H9 (cell line): ENCODE measurements at regions not wholly inside any gene's neighbourhood (a gene's known extent, or its start where the extent isn't known, plus 50 kb on each side); places are given as distances from the start of the nearest gene placed in this dataset.

ENCODE experiments used
- DNase-seq: peaks from one replicate; pipeline ENCODE4 v3.0.0-alpha.2; 2017
- H2AFZ ChIP-seq: one replicate; pipeline ENCODE4 v1.6.1; 2013; ENCODE audit warnings: mild to moderate bottlenecking, low read length, control low read depth, moderate library complexity
- H2AK5ac ChIP-seq: 2 replicates; pipeline ENCODE4 v1.6.1; 2013; ENCODE audit warnings: low read length, control low read depth, mixed read lengths; ENCODE audit not compliant: insufficient read length
- H2BK120ac ChIP-seq: one replicate; pipeline ENCODE4 v1.6.1; 2013; ENCODE audit warnings: low read depth, mild to moderate bottlenecking, low read length, control low read depth, inconsistent platforms; ENCODE audit not compliant: poor library complexity, severe bottlenecking
- H2BK12ac ChIP-seq: 2 replicates; pipeline ENCODE4 v1.6.1; 2013; ENCODE audit warnings: low read length, control low read depth, mixed read lengths, low read depth; ENCODE audit not compliant: insufficient read length
- H2BK15ac ChIP-seq: 2 replicates; pipeline ENCODE4 v1.6.1; 2013; ENCODE audit warnings: low read depth, low read length, control low read depth
- H2BK20ac ChIP-seq: one replicate; pipeline ENCODE4 v1.6.1; 2013; ENCODE audit warnings: low read depth, mild to moderate bottlenecking, low read length, control low read depth, inconsistent platforms; ENCODE audit not compliant: poor library complexity, severe bottlenecking
- H2BK5ac ChIP-seq: 2 replicates; pipeline ENCODE4 v1.6.1; 2013; ENCODE audit warnings: low read length, control low read depth, mixed read lengths; ENCODE audit not compliant: insufficient read length
- H3K14ac ChIP-seq: 2 replicates; pipeline ENCODE4 v1.6.1; 2013; ENCODE audit warnings: low read length, control low read depth; ENCODE audit not compliant: insufficient read depth
- H3K18ac ChIP-seq: 2 replicates; pipeline ENCODE4 v1.6.1; 2013; ENCODE audit warnings: low read depth, mild to moderate bottlenecking, mixed read lengths, low read length, control low read depth; ENCODE audit not compliant: insufficient read length
- H3K23ac ChIP-seq: 2 replicates; pipeline ENCODE4 v1.6.1; 2013; ENCODE audit warnings: low read length, control low read depth, mixed read lengths, low read depth; ENCODE audit not compliant: insufficient read length
- H3K23me2 ChIP-seq: 2 replicates; pipeline ENCODE4 v1.6.1; 2013; ENCODE audit warnings: low read depth, mild to moderate bottlenecking, mixed read lengths, low read length, control low read depth; ENCODE audit not compliant: insufficient read length, poor library complexity, severe bottlenecking
- H3K27ac ChIP-seq: 2 replicates; pipeline ENCODE4 v1.5.1; 2013; ENCODE audit warnings: low read length, control low read depth, mixed read lengths, low read depth; ENCODE audit not compliant: insufficient read length
- H3K27me3 ChIP-seq: 2 replicates; pipeline ENCODE4 v1.6.1; 2013; ENCODE audit warnings: low read length, control low read depth, inconsistent platforms; ENCODE audit not compliant: insufficient read depth
- H3K4ac ChIP-seq: 2 replicates; pipeline ENCODE4 v1.6.1; 2013; ENCODE audit warnings: low read depth, mild to moderate bottlenecking, control low read depth, inconsistent platforms, low read length, moderate library complexity
- H3K4me1 ChIP-seq: 2 replicates; pipeline ENCODE4 v1.6.1; 2013; ENCODE audit warnings: low read length, control low read depth, inconsistent platforms; ENCODE audit not compliant: insufficient read depth
- H3K4me2 ChIP-seq: 2 replicates; pipeline ENCODE4 v1.6.1; 2013; ENCODE audit warnings: low read length, control low read depth, mixed read lengths; ENCODE audit not compliant: insufficient read length, insufficient read depth
- H3K56ac ChIP-seq: 2 replicates; pipeline ENCODE4 v1.6.1; 2013; ENCODE audit warnings: low read depth, mild to moderate bottlenecking, mixed read lengths, low read length, control low read depth; ENCODE audit not compliant: insufficient read length
- H3K79me1 ChIP-seq: 2 replicates; pipeline ENCODE4 v1.6.1; 2013; ENCODE audit warnings: low read depth, mild to moderate bottlenecking, moderate library complexity, low read length, control low read depth, inconsistent platforms; ENCODE audit not compliant: insufficient read depth, poor library complexity, severe bottlenecking
- H3K79me2 ChIP-seq: 2 replicates; pipeline ENCODE4 v1.6.1; 2013; ENCODE audit warnings: low read length, control low read depth, inconsistent platforms; ENCODE audit not compliant: insufficient read depth
- H3K9ac ChIP-seq: 2 replicates; pipeline ENCODE4 v1.6.1; 2013; ENCODE audit warnings: low read length, control low read depth, mixed read lengths; ENCODE audit not compliant: insufficient read length; ENCODE audit errors: extremely low read depth
- H3K9me3 ChIP-seq: one replicate; pipeline ENCODE4 v1.6.1; 2013; ENCODE audit warnings: low read depth, low read length, inconsistent platforms; ENCODE audit not compliant: control insufficient read depth
- H3T11ph ChIP-seq: one replicate; pipeline ENCODE4 v1.6.1; 2013; ENCODE audit warnings: mild to moderate bottlenecking, low read length, control low read depth, inconsistent platforms
- H4K20me1 ChIP-seq: one replicate; pipeline ENCODE4 v1.6.1; 2013; ENCODE audit not compliant: control insufficient read depth, insufficient read length, insufficient read depth
- H4K5ac ChIP-seq: 2 replicates; pipeline ENCODE4 v1.6.1; 2013; ENCODE audit warnings: low read depth, mild to moderate bottlenecking, mixed read lengths, low read length, control low read depth; ENCODE audit not compliant: insufficient read length
- H4K8ac ChIP-seq: replicated peaks from 2 replicates; pipeline ENCODE4 v1.6.1; 2013; ENCODE audit warnings: low read length, control low read depth, mixed read lengths, low read depth; ENCODE audit not compliant: insufficient read length
- H4K91ac ChIP-seq: 2 replicates; pipeline ENCODE4 v1.6.1; 2013; ENCODE audit warnings: low read depth, mild to moderate bottlenecking, moderate library complexity, mixed read lengths, low read length, control low read depth; ENCODE audit not compliant: insufficient read length
- H3K27ac Mint-ChIP-seq, 3 experiments: 2 replicates in 2 of 3; 3 replicates in 1 of 3; pipeline ENCODE4 v1.8.0; 2020 to 2021; ENCODE audit warnings: mixed read lengths in 3 of 3, mild to moderate bottlenecking in 1 of 3, moderate library complexity in 1 of 3
- H3K27me3 Mint-ChIP-seq: 2 replicates; pipeline ENCODE4 v1.8.0; 2021; ENCODE audit warnings: low read depth, mild to moderate bottlenecking, moderate library complexity, mixed read lengths
- H3K36me3 Mint-ChIP-seq, 3 experiments: 2 replicates in 2 of 3; 3 replicates in 1 of 3; pipeline ENCODE4 v1.8.0; 2020 to 2021; ENCODE audit warnings: low read depth in 3 of 3, mixed read lengths in 3 of 3; ENCODE audit not compliant: insufficient read depth in 1 of 3
- H3K4me1 Mint-ChIP-seq, 2 experiments: 2 replicates each; pipeline ENCODE4 v1.8.0; 2020; ENCODE audit warnings: mixed read lengths in 2 of 2
- H3K4me3 Mint-ChIP-seq, 2 experiments: 2 replicates in 1 of 2; 3 replicates in 1 of 2; pipeline ENCODE4 v1.8.0; 2020 to 2021; ENCODE audit warnings: mild to moderate bottlenecking in 2 of 2, mixed read lengths in 2 of 2, moderate library complexity in 1 of 2
- H3K9me3 Mint-ChIP-seq, 2 experiments: 2 replicates in 1 of 2; 3 replicates in 1 of 2; pipeline ENCODE4 v1.8.0; 2020; ENCODE audit warnings: mild to moderate bottlenecking in 2 of 2, mixed read lengths in 2 of 2, moderate library complexity in 1 of 2
- CTCF ChIP-seq: fragments of 200-600 bp; sonication (generic); conservative IDR thresholded peaks from 3 replicates; pipeline ENCODE4 v1.8.0; 2021; ENCODE audit warnings: antibody characterized with exemption, mild to moderate bottlenecking
- WGBS: extraction: QIAGEN DNeasy Blood & Tissue Kit; methylation state at CpG from one replicate; pipeline ENCODE4 v1.1.7; 2013; ENCODE audit warnings: missing lambda C conversion rate, low lambda C conversion rate, mixed read lengths; ENCODE audit not compliant: insufficient read length; ENCODE audit errors: extremely low coverage; 5-methylcytosine and 5-hydroxymethylcytosine counted together

GRCh38 chr13:80721689-80722088 lies 380.8 kb upstream of the SPRY2 start:
- H4K91ac ChIP-seq, result no peak overlapping the region
- no peak overlapping the region for H2BK15ac ChIP-seq
- H3K27me3 ChIP-seq, result no peaks in the 10 kb centered on the region
- no peak overlapping the region for H2AK5ac ChIP-seq
- H4K20me1 ChIP-seq, result no peaks in the 10 kb centered on the region
- no peak overlapping the region for H3K4ac ChIP-seq
- Mint-ChIP-seq H3K27me3 (no peaks in the 10 kb centered on the region), H3K27ac (no peak overlapping the region), H3K36me3 (no peaks in the 10 kb centered on the region; a peak in 1 of 7 replicates), H3K9me3 (no peaks in the 10 kb centered on the region), H3K4me1 (peaks cover 4 to 7% of the 10 kb centered on the region in 2 experiments), H3K4me3 (no peak overlapping the region)
- WGBS, result no CpG with 5 or more reads among the region's 1 CpG
- TF ChIP-seq CTCF, result no peak
- H2BK120ac ChIP-seq, result no peak overlapping the region
- H2AFZ ChIP-seq, result no peak overlapping the region
- no peak overlapping the region for H3T11ph ChIP-seq
- no peak overlapping the region for H3K14ac ChIP-seq
- H2BK12ac ChIP-seq, result no peak overlapping the region
- H3K9ac ChIP-seq, result no peak overlapping the region
- no peak overlapping the region for H4K8ac ChIP-seq
- H3K27ac ChIP-seq, result no peak overlapping the region
- no peak overlapping the region for H2BK20ac ChIP-seq
- H3K79me2 ChIP-seq, result no peaks in the 10 kb centered on the region
- no peak overlapping the region for H3K18ac ChIP-seq
- 0 out of 2 replicates have a peak, but pooled peaks cover under 1% of the 10 kb centered on the region for H3K4me1 ChIP-seq
- no peaks in the 10 kb centered on the region for H3K79me1 ChIP-seq
- H3K4me2 ChIP-seq, result no peak overlapping the region
- no peak for DNase-seq
- no peak overlapping the region for H3K56ac ChIP-seq
- no peak overlapping the region for H3K23ac ChIP-seq
- H3K9me3 ChIP-seq, result no peaks in the 10 kb centered on the region
- no peak overlapping the region for H4K5ac ChIP-seq
- no peak overlapping the region for H2BK5ac ChIP-seq
- no peaks in the 10 kb centered on the region for H3K23me2 ChIP-seq
